ENCODE measurements at regions not wholly inside any gene's neighbourhood (a gene's known extent, or its start where the extent isn't known, plus 50 kb on each side); places are given as distances from the start of the nearest gene placed in this dataset.

GRCh38 chr10:31679936-31680335 lies 248.7 kb downstream of the ARHGAP12 start:
- H4K20me1 ChIP-seq (ENCODE audit: insufficient read depth, low read length): no peaks in the 10 kb centered on the region
- H3K27me3 ChIP-seq (ENCODE audit: insufficient read depth, low read length): no peaks in the 10 kb centered on the region
- no peak overlapping the region for H3K27ac ChIP-seq (ENCODE audit: low read depth, low read length, poor library complexity, severe bottlenecking)
- H3K4me1 ChIP-seq (ENCODE audit: insufficient read depth, low read length, severe bottlenecking): no peaks in the 10 kb centered on the region
- no peak overlapping the region for H3K4me3 ChIP-seq (ENCODE audit: low read depth, low read length, poor library complexity, severe bottlenecking)
- no peaks in the 10 kb centered on the region for H3K36me3 ChIP-seq (ENCODE audit: insufficient read depth, low read length)
- H3K4me2 ChIP-seq (ENCODE audit: low read length): no peak overlapping the region
- TF ChIP-seq CTCF (IDR thresholded peaks at IDR 0.05; ENCODE audit: low read length) (no peak), EZH2 (IDR thresholded peaks at IDR 0.05; ENCODE audit: borderline replicate concordance, low read length) (no peak)
- no peaks in the 10 kb centered on the region for H3K79me2 ChIP-seq (ENCODE audit: insufficient read depth, low read length)
- H2AFZ ChIP-seq (ENCODE audit: low read length): no peak overlapping the region
- H3K9ac ChIP-seq (ENCODE audit: low read length): no peak overlapping the region
- peaks cover 13% of the 10 kb centered on the region; the same call in 1 of the 2 replicates for H3K9me3 ChIP-seq (ENCODE audit: low read length)
- H3K9me2 ChIP-seq (ENCODE audit: low read depth, low read length): no peaks in the 10 kb centered on the region
- H3F3A ChIP-seq (ENCODE audit: insufficient read depth, low read length): no peaks in the 10 kb centered on the region

GRCh38 chr10:31678575-31679516 lies 249.8 kb downstream of the ARHGAP12 start:
- TF ChIP-seq CTCF (IDR thresholded peaks at IDR 0.05; ENCODE audit: low read length): no peak
- Histone ChIP-seq H3F3A (ENCODE audit: insufficient read depth, low read length) (no peaks in the 10 kb centered on the region), H3K9ac (ENCODE audit: low read length) (no peak overlapping the region), H3K27ac (ENCODE audit: low read depth, low read length, poor library complexity, severe bottlenecking) (no peak overlapping the region), H3K27me3 (ENCODE audit: insufficient read depth, low read length) (no peaks in the 10 kb centered on the region), H3K9me2 (ENCODE audit: low read depth, low read length) (no peaks in the 10 kb centered on the region), H3K79me2 (ENCODE audit: insufficient read depth, low read length) (no peaks in the 10 kb centered on the region), H3K36me3 (ENCODE audit: insufficient read depth, low read length) (no peaks in the 10 kb centered on the region), H3K4me2 (ENCODE audit: low read length) (no peak overlapping the region), H2AFZ (ENCODE audit: low read length) (no peak overlapping the region), H3K4me3 (ENCODE audit: low read depth, low read length, poor library complexity, severe bottlenecking) (no peak overlapping the region), H3K9me3 (ENCODE audit: low read length) (peaks cover 12% of the 10 kb centered on the region; the same call in 1 of the 2 replicates), H4K20me1 (ENCODE audit: insufficient read depth, low read length) (no peaks in the 10 kb centered on the region), H3K4me1 (ENCODE audit: insufficient read depth, low read length, severe bottlenecking) (no peaks in the 10 kb centered on the region)

- TF ChIP-seq CTCF (IDR thresholded peaks at IDR 0.05; ENCODE audit: low read length): no peak
- TF ChIP-seq EZH2 (IDR thresholded peaks at IDR 0.05; ENCODE audit: borderline replicate concordance, low read length): no peak
- Histone ChIP-seq H3K9ac (ENCODE audit: low read length) (no peak overlapping the region), H3K9me2 (ENCODE audit: low read depth, low read length) (no peaks in the 10 kb centered on the region), H2AFZ (ENCODE audit: low read length) (no peak overlapping the region), H3K4me1 (ENCODE audit: insufficient read depth, low read length, severe bottlenecking) (no peaks in the 10 kb centered on the region), H3K4me3 (ENCODE audit: low read depth, low read length, poor library complexity, severe bottlenecking) (no peak overlapping the region), H3F3A (ENCODE audit: insufficient read depth, low read length) (no peaks in the 10 kb centered on the region), H3K36me3 (ENCODE audit: insufficient read depth, low read length) (no peaks in the 10 kb centered on the region), H3K27ac (ENCODE audit: low read depth, low read length, poor library complexity, severe bottlenecking) (no peak overlapping the region), H4K20me1 (ENCODE audit: insufficient read depth, low read length) (no peaks in the 10 kb centered on the region), H3K79me2 (ENCODE audit: insufficient read depth, low read length) (no peaks in the 10 kb centered on the region), H3K4me2 (ENCODE audit: low read length) (no peak overlapping the region), H3K27me3 (ENCODE audit: insufficient read depth, low read length) (no peaks in the 10 kb centered on the region), H3K9me3 (ENCODE audit: low read length) (peaks cover 5% of the 10 kb centered on the region; the same call in 1 of the 2 replicates)
Observed at GRCh38 chr10:31678139-31678536, 250.5 kb downstream of the ARHGAP12 start.

Measured in OCI-LY1 (cell line).